NOMO-1 (cell line): ENCODE measurements at regions not wholly inside any gene's neighbourhood (a gene's known extent, or its start where the extent isn't known, plus 50 kb on each side); places are given as distances from the start of the nearest gene placed in this dataset.

Experiments
- DNase-seq, 2 experiments: peaks; one replicate each; lab custom pipeline; 2025; ENCODE audit not compliant: unreplicated experiment in 2 of 2; lab: John Stamatoyannopoulos, UW

DNA sequence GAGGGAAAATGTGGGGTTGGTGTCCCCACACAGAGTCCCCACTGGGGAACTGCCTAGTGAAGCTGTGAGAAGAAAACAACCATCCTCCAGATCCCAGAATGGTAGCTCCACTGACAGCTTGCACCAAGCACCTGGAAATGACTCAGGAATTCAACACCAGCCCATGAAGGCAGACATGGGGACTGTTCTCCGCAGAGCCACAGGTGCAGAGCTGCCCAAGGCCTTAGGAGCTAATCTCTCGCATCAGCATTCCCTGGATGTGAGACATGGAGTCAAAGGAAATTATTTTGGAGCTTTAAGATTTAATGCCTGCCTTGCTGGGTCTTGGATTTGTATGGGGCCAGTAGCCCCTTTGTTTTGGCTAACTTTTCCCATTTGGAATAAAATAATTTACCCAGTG is 367.9 kb downstream of the FAM133A start:
- DNase-seq: no peak

DNA sequence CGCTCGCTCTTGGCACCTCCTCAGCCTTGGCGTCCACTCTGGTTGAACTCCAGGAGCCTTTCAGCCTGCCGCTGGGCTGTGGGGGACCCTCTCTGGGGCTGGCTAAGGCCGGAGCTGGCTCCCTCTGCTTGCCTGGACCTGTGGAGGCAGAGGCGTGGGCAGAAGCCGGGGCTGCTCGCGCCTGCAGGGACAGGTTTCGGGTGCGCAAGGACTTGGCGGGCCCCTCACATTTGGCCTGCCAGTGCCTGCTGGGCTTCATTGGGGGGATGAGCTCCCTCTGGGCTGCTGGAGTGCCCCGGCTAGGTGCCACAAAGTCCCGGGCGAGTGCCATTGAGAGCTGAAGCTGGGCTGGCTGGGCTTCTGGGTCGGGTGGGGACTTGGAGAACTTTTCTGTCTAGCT is 371.7 kb downstream of the FAM133A start:
- no peak for DNase-seq

DNA sequence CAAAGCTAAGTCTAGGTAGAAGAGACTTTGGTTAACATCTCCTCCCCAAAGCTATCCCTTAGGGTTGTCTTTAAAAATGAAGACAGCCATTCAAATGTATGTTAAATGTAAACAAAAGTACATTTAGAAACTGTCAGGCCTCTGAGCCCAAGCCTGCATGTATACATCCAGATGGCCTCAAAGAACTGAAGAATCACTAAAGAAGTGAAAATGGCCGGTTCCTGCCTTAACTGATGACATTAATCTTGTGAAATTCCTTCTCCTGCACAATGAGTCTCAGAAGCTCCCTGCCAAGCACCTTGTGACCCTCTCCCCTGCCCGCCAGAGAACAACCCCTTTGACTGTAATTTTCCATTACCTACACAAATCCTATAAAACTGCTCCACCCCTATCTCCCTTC is 377.9 kb downstream of the FAM133A start:
- DNase-seq: no peak

DNA sequence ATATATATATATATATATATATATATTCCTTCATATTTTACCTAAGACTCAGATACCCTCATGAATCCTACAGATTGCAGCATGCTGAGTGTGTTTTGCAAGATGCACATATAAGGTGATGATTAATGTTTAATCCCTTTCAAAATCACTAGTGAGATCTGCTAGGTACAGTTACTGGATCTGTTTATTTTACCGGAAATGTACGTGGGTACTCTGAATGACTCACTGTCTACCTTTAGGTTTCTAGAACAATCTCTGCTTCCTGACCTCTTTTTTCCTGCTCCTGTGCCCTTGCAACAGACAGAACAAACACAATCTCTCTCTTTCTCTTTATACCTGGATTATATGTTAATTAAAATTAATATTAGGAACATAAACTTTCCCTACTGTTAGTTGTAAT is 379.6 kb downstream of the FAM133A start:
- no peak for DNase-seq

DNA sequence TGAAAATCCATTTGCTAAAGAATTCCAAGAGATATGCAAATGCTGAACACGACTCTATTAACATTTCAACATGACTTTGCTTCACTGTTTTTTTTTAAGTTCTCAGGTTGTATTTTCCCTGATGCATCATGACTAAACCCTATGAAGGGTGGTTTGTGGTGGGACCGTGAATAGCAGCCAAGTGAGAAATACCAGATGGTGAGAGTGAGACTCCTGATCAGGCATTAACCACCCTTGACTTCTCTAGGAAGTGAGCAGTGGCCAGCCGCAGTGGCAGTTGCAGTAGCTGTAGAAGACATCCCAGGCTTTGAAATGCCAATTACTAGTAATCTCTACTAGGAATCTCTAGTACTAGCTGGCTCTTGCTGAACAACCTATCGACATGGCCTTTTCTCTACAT is 383.4 kb downstream of the FAM133A start:
- DNase-seq: no peak

DNA sequence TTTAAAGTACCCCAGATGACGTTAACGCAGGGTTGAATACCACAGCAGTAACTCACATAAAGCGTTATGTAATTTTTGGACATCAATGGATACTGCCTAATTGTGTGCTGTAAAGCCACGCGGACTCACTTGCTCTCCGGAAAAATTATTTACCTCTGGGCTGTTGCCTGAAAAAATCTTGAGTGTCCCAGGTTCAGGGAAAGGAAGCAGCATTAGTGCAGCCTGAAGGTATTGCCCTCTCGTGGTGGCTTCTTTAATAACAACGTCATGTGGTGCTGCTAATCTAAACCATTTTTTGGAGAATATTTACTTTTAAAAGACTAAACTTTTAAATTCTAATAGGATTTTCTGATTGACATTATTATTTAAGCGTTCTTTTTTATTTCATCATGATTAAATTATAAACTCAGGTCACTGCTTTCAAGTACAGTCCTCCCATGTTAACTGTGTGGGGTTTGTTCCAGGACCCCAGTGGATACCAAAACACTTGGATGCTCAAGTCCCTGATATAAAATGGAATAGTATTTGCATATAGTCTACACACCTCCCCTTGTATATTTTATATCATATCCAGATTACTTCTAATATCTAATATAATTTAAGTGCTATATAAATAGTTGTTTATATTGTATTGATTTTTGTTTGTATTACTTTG is 384.8 kb downstream of the FAM133A start:
- DNase-seq: peak in 1 of 2 experiments; percentile 4

DNA sequence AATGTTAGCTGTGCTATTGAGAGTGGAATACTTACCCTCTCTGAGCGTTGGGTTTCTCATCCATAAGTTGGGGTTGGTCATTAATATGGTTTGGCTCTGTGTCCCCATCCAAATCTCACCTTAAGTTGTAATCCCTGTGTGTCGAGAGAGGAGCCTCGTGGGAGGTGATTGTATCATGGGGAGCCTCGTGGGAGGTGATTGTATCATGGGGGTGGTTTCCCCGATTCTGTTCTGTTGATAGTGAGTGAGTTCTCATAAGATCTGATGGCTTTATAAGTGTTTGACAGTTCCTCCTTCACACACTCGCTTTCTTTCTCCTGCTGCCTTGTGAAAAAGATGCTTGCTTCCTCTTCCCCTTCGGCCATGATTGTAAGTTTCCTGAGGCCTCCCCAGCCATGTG is 391.1 kb downstream of the FAM133A start:
- no peak for DNase-seq

DNA sequence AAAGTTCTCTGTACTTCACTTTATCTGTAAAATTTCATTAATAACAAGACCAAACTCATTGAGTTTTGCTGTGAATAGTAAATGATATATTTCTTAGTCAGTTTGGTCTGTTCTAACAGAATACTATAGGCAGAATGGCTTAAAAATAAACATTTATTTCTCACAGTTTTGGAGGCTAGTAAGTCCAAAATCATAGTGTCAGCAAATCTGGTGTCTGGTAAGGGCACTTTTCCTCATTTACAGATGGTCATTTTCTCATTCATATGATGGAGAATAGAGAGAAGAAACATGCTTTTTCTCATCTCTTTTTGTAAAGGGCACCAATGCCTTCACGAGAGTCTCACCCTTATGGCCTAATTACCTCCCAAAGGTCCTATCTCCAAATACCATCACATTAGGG is 415.1 kb downstream of the FAM133A start:
- DNase-seq: no peak

DNA sequence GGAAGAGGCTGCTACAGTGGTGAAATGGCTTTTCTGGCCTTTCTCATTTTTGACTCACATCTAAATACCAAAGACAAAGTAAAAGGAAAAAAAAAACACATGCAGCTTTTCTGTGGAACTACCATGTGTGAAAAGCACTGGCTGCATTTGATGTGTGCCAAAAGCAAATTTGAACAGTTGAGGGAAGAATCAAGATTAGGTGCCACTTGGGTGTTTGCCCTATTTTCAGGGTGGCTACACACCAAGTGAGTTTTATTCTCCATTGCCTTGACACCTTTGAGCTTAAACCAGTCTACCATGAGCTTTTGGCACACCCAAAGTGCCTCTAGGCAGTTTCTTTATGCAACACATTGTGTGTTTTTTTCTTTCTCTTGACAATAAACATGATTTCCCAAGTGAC is 423.9 kb downstream of the FAM133A start:
- DNase-seq: no peak

DNA sequence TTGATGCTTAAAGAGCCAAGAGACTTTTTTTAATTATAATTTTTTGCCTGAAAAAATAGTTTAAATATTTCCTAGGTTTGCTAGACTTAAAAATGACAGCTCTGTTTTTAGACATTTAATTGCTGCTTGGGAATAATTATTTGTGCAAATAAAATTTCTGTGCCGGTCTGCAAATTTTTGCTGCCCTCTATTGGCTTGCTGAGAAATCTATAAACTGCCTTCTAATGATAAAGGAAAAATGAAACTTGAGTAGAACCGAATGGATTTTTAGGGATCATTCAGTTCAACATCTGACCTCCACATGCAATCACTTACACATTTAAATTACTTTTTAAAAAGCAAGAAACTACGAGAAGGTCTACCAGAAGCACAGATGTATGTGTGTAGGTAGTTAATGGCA is 434.0 kb downstream of the FAM133A start:
- DNase-seq: no peak

DNA sequence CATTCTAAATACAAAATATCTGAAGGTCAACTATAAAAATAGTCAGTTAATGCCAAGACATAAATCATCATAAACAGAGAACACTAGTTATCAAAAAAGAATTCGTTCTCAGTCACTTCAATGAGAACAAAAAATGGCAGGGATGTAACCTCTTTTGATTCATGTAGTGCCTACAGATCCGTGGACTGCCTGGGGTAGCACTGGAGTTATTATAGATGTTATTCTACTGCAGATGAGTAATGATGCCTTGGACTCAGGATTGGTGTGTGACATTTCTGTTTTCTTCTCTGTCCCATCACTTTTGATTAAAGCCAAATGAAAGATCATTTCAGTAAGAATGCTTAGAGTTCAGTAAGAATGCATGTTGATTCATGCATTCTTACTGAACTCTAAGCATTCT is 440.4 kb downstream of the FAM133A start:
- DNase-seq: no peak

DNA sequence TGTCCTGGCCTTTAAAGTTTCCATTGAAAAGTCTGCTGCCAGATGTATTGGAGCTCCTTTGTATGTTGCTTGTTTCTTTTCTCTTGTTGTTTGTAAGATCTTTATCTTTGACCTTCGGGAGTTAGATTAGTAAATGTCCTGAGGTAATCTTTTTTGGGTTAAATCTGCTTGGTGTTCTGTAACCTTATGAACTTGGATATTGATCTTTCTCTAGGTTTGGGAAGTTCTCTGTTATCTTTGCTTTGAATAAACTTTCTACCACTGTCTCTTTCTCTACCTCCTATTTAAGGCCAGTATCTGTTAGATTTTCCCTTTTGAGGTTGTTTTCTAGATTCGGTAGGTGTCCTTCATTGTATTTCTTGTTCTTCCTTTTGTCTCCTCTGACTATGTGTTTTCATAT is 447.8 kb downstream of the FAM133A start:
- DNase-seq: no peak

DNA sequence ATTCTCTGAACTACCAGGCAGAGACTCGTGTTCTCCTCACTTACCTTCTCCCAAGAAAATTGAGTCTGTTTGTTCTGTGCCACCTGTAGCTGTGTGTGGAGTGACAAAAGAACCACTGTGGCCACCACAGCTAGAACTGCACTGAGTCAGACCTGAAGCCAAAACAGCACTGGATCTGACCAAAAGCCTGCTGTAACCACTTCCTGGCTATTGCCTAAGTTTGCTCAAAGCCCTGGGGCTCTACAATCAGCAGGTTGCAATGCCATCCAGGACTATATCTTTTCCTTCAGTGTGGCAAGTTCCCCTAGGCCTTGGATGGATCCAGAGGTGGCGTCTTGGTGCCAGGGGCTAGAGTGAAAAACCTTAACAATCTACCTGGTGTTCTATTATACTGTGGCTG is 449.1 kb downstream of the FAM133A start:
- DNase-seq: no peak

DNA sequence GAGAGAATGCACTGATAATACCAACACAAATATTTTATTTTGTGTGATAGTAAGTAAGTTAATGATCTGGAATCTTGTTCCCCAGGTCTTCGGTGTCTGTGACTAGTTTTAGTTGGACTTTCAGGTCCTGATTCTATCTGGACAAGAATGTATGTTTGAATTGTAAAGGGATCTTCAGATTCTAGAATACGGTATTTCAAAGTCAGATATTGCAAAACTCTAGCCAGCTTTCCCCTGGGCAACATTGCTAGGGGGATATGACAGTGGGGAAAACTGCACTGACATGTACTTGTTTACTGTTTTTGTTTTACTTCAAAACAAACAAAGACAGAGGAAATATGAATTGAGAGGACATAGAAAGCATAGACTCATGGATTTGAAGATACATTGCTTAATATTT is 489.0 kb downstream of the FAM133A start:
- DNase-seq: no peak

DNA sequence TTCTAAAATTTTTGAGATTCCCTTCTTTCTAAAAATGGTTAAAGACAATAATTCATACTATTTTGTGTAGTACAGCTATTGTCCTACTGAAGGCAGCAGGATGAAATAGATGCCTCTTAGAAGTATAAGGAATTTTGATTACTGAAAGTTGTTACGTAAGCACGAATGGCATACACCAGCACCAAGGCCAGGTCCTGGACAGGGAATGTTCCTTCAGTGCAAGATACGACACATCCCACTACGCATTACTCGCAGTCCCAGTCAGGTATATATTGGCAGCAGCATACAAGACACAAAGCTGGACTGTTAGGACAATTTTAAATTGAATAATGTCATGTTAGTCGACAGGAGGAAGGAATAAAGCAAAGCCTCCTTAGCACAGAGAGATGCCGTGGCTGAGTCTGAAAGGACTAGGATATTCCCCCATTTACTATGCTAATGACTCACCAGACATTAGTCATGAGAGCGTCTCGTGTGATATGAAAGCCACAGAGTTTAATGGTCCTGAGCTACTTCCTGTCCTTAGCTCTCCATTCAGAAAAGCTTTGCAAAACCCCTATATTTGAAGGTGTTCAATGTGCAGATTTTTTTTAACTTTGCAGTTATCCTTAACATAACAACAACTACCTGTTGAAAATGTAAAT is 504.3 kb downstream of the FAM133A start:
- DNase-seq: no peak

DNA sequence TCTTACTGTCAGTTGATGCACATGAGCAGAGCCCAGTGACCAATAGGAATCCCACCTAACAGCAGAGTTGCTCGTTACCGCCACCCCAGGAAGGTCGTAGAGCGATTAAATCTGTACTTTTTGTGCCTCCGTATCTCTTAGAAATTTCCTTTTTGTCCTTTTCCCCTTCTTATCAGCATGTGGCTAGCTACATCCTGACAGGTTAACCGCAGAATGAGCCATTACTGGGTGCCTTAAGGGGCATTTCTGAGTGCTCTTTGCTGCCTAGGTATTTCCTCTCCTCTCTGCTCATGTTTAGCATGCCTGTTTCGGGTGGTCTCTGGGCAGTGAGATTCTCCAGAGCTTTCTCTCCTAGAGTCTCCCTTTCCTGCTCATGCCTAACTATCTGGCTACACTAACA is 530.5 kb downstream of the FAM133A start:
- no peak for DNase-seq

DNA sequence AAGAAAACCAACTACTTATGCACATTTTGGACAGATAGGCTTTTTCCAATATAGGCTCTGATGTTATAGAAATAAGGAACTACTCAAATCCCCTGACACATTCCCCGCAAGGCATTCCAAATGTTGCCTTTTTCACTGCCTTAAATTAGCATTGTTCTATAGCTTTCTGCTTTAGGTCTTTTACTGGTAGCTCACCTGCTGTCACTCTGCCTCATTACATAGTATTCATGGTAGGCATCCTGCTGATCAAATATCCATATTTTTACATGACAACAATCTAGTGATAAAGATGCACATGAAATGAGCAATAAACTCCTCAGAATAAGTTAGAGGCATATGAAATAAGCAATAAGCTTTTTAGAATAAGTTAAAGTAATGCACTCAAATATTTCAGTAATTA is 542.7 kb downstream of the FAM133A start:
- no peak for DNase-seq

DNA sequence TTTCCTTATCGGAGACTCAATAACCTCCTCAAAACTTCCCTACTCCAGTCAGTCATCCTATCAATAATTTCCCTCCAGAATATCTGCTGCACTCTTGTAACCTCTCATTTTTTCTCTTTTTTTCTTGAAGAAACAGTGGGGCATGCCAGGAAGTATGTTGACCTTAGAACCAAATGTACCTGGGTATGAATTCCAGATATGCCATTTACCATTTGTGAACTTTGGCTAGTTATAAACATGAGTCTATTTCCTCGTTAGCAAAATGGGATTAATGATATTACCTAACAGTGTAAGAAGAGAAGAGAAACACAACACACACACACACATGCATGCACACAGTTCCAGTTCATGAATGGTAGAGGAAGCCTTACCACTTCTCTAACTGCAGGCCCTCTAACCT is 578.2 kb downstream of the FAM133A start:
- no peak for DNase-seq

DNA sequence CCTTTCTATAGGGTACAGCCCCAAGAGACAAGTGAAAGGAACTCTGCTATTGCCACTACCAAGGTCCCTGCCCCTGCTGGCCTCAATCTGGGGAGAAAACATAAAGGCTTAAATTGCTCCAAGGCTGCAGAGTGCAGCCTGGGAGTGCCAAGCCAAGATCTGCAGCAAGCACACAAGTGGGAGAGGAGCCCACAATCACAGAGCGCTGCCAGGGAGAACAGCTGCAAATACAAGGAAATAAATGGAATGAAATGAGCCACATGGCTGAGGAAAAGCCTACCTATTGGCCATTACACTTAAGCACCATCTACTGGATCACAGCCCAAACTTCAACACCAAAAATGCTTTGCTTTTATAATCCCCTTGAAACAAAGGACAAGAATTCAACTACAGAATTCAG is 582.4 kb downstream of the FAM133A start:
- DNase-seq: no peak

DNA sequence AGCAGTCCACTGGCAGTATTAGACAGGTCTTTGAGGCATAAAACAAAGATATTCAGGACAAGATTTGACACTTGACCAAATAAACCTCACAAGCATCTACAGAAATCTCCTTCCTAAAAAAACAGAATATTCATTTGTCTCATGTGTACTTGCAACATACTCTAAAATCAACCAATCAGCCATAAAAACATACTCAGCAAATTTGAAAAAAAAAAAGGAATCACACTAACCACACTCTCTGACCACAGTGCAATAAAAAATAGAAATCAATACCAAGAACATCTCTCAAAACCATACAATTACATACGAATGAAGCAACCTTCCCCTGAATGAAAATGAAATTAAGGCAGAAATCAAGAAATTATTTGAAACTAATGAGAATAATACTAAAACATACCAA is 591.3 kb downstream of the FAM133A start:
- no peak for DNase-seq

DNA sequence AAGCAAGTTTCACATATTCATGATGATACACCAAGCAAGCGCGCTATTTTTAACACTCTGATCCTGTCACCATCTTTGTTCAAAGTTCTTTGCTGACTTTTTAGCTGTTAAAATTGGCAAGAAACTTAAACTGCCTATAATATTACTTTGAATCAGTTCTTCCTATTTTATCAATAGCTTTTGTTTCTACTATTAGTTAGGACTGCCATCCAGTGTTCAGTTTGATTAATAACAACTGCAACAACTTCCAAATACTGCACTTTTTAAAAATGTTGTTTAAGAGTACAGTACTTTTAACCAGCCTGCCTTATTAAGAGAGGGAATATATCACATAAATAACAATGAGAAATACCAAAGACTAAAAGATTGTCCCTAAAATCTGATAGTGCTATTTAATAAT is 614.3 kb downstream of the FAM133A start:
- no peak for DNase-seq

DNA sequence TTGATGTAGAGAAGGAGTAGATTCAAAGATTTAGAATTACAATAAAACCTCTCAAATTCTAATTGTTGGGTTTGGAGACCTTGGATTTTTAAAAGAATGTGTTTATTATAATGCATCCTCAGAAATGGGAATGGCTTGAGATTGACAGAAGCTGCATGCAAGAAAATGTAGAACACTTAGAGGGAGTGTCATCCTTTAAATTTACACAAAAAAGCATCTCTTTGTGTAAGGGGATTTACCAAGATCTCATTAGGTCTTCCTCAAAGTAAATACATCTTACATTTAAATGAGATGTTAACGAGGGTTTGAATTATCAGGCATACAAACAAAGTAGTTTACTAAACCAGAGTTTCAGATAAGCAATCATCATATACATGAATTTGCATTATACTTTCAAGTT is 615.0 kb downstream of the FAM133A start:
- no peak for DNase-seq

DNA sequence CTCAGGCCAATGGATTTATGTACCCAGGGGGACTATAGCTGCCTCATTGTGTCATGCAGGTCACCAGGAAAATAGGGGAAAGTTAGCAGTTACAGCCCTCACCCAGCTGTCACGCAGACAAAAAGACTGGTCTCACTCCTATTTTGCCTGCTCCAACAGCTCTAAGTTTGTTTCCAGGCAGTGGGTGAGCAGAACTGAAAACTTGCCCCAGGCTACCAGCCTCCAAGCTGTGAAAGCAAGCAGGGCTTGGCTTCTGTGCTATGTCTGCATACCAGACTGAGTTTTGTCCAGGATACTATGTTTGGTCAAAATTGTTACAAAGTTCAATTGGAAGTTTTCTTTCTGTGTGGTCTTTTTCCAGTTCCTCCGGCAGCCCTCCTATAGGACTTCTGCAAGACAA is 628.4 kb downstream of the FAM133A start:
- DNase-seq: no peak
